B cell (primary cell): ENCODE measurements at regions not wholly inside any gene's neighbourhood (a gene's known extent, or its start where the extent isn't known, plus 50 kb on each side); places are given as distances from the start of the nearest gene placed in this dataset.

Experiments
- CTCF ChIP-seq: fragments of 200-600 bp; IDR thresholded peaks from one replicate; pipeline ENCODE4 v1.8.0; 2022; ENCODE audit warnings: antibody characterized with exemption, mild to moderate bottlenecking
- EZH2 ChIP-seq: IDR thresholded peaks from 2 replicates; pipeline ENCODE4 v1.6.1; 2012; ENCODE audit warnings: borderline replicate concordance, low read depth, mild to moderate bottlenecking, moderate library complexity, low read length; ENCODE audit not compliant: insufficient read depth, poor library complexity, severe bottlenecking

DNA sequence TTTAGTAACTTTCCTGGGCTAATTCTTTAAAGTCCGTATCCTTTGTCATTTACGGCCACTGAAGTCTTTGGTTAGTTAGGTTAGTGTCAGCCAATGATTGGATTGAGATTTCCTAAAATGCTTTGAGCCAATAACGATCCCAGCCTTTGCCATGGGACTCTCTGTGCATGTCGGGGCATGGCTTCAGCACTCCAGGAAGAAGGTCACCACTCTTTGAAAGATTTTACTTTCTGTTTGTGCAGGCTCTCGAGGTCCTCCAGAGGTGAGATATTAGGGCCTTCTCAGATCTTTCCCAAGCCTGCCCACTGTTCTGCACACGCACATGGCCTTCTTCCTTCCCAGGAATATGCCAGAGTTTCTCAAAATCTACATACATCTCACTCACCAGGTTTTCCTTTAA lies 153.7 kb upstream of the ARGLU1 start:
- no peak for TF ChIP-seq CTCF
- TF ChIP-seq EZH2, result no peak
